HFFc6 (cell line): ENCODE measurements at regions not wholly inside any gene's neighbourhood (a gene's known extent, or its start where the extent isn't known, plus 50 kb on each side); places are given as distances from the start of the nearest gene placed in this dataset.
A peak's percentile ranks its signal among the peaks of the same experiment; 100 is the strongest.
"Not testable (repeated sequence)": the region's sequence is repeated elsewhere in the genome, so short reads cannot be mapped to it uniquely, and the experiment has no call there.

Source experiments
- DNase-seq: peaks from one replicate; pipeline ENCODE4 v3.0.0-alpha.2; 2018
- H3K27ac Mint-ChIP-seq: 2 replicates; pipeline ENCODE4 v1.8.0; 2020; ENCODE audit warnings: mild to moderate bottlenecking, mixed read lengths
- H3K27me3 Mint-ChIP-seq: 2 replicates; pipeline ENCODE4 v1.8.0; 2021; ENCODE audit warnings: mild to moderate bottlenecking, moderate library complexity, mixed read lengths; ENCODE audit not compliant: insufficient read depth
- H3K36me3 Mint-ChIP-seq: 2 replicates; pipeline ENCODE4 v1.8.0; 2021; ENCODE audit warnings: low read depth, mixed read lengths
- H3K4me1 Mint-ChIP-seq: 2 replicates; pipeline ENCODE4 v1.8.0; 2020; ENCODE audit warnings: low read depth, mixed read lengths
- H3K4me3 Mint-ChIP-seq: 2 replicates; pipeline ENCODE4 v1.8.0; 2020; ENCODE audit warnings: mild to moderate bottlenecking, moderate library complexity, mixed read lengths
- H3K9me3 Mint-ChIP-seq: 2 replicates; pipeline ENCODE4 v1.8.0; 2020; ENCODE audit warnings: mild to moderate bottlenecking, mixed read lengths
- TF ChIP-seq, protein P1 (sequence below): fragments of 200-600 bp; sonication (generic); IDR thresholded peaks from 2 replicates; pipeline ENCODE4 v1.5.0; 2021; ENCODE audit warnings: antibody characterized with exemption, mild to moderate bottlenecking

DNA sequence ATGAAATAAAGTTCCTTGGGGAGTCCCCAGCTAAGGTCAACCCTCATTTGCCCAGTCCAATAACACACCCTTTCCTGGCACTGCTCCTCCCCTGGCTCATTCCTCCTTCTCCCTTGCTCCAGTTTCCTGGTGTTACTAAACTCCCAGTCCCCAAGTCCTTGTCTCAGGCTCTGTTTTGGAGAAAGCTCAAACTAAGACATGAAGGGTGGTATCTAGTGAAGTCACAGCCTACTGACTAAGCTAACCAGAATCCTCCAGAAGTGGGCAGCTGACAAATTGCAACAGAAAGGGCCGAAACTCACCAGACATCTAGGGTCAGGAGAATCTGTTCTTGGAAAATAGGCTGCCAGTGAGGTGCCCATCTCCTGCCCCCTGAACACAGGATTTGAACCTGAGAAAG, 118.7 kb upstream of the NEK6 start:
- peaks cover 9% of the 10 kb centered on the region for H3K27me3 Mint-ChIP-seq
- H3K36me3 Mint-ChIP-seq, result no peaks in the 10 kb centered on the region
- TF ChIP-seq, protein P1, sequence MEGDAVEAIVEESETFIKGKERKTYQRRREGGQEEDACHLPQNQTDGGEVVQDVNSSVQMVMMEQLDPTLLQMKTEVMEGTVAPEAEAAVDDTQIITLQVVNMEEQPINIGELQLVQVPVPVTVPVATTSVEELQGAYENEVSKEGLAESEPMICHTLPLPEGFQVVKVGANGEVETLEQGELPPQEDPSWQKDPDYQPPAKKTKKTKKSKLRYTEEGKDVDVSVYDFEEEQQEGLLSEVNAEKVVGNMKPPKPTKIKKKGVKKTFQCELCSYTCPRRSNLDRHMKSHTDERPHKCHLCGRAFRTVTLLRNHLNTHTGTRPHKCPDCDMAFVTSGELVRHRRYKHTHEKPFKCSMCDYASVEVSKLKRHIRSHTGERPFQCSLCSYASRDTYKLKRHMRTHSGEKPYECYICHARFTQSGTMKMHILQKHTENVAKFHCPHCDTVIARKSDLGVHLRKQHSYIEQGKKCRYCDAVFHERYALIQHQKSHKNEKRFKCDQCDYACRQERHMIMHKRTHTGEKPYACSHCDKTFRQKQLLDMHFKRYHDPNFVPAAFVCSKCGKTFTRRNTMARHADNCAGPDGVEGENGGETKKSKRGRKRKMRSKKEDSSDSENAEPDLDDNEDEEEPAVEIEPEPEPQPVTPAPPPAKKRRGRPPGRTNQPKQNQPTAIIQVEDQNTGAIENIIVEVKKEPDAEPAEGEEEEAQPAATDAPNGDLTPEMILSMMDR, result no peak
- DNase-seq, result peak; percentile 31
- peak overlapping the region; percentile 21; the same call in 1 of the 2 replicates for H3K27ac Mint-ChIP-seq
- H3K4me3 Mint-ChIP-seq, result no peak overlapping the region
- no peaks in the 10 kb centered on the region for H3K9me3 Mint-ChIP-seq
- H3K4me1 Mint-ChIP-seq, result peaks cover 21% of the 10 kb centered on the region

DNA sequence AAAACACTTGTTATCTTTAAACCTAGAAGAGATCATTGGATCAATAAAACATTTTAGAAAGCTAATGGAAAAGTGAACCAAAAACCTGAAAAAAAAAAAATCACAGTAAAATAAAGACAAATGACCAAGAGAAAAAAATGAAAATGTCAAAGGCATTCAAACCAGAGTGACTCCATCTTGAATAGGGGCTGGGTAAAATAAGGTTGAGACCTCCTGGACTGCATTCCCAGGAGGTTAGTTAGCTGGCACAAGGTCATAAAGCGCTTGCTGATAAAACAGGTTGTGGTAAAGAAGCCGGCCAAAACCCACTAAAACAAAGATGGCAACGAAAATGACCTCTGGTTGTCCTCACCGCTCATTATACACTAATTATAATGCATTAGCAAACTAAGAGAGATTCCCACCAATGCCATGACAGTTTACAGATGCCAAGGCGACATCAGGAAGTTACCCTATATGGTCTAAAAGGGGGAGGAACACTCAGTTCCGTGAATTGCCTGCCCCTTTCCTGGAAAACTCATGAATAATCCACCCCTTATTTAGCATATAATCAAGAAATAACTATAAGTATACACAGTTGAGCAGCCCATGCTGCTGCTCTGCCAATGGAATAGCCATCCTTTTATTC, 116.7 kb upstream of the NEK6 start:
- Mint-ChIP-seq H3K27me3 (peaks cover 9% of the 10 kb centered on the region), H3K4me1 (peaks cover 35% of the 10 kb centered on the region), H3K4me3 (no peak overlapping the region), H3K27ac (no peak overlapping the region), H3K9me3 (no peaks in the 10 kb centered on the region), H3K36me3 (no peaks in the 10 kb centered on the region)
- TF ChIP-seq, protein P1, result no peak
- no peak for DNase-seq

DNA sequence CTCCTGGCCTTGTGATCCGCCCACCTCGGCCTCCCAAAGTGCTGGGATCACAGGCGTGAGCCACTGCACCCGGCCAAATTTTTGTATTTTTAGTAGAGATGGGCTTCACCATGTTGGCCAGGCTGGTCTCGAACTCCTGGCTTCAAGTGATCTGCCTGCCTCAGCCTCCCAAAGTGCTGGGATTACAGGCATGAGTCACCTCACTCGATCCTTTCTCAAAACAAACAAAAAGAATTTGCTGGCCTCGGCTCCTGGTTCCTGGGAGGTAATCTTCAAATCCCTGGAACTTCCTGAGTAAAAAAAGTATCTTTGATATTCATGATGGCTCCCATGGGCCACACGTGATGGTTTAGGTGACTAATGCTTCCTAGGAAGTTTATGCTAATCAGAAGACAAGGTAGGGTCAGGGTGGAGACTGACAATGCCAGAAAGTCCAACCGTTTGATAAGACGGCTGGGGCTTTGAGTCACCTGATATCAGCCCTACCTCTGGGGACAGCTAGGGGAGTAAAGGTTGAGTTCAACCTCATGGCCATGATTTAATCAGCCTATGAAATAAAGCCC, 113.1 kb upstream of the NEK6 start:
- not testable (repeated sequence) for H3K27me3 Mint-ChIP-seq, H3K36me3 Mint-ChIP-seq, H3K9me3 Mint-ChIP-seq, H3K4me3 Mint-ChIP-seq
- Mint-ChIP-seq H3K27ac (peak overlapping the region; percentile 38; the same call in 1 of the 2 replicates), H3K4me1 (peaks cover 34% of the 10 kb centered on the region)
- DNase-seq, result peak; percentile 53

DNA sequence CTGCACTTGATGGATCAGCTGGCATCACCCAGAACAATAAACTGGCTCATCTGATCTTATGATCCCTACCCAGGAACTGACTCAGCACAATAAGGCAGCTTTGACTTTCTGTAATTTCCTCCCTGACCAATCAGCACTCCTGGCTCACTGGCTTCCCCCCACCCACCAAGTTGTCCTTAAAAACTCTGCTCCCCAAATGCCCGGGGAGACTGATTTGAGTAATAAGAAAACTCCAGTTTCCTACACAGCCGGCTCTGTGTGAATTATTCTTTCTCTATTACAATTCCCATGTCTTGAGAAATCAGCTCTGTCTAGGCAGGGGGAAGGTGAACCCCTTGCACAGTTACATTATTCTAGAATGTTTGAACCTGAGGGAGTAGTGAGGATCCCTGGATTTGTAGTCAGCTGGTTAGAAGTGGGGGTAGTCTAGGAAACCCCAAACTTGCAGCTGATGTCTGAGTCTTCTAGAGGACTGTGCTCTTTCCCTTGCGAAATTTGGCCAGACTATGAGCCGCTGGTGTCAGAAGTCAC, 111.7 kb upstream of the NEK6 start:
- Mint-ChIP-seq H3K9me3 (no peaks in the 10 kb centered on the region), H3K27ac (no peak overlapping the region), H3K4me3 (no peak overlapping the region), H3K27me3 (peaks cover under 1% of the 10 kb centered on the region; the same call in 1 of the 2 replicates), H3K4me1 (peaks cover 34% of the 10 kb centered on the region), H3K36me3 (no peaks in the 10 kb centered on the region)
- TF ChIP-seq, protein P1, result no peak
- DNase-seq, result no peak

DNA sequence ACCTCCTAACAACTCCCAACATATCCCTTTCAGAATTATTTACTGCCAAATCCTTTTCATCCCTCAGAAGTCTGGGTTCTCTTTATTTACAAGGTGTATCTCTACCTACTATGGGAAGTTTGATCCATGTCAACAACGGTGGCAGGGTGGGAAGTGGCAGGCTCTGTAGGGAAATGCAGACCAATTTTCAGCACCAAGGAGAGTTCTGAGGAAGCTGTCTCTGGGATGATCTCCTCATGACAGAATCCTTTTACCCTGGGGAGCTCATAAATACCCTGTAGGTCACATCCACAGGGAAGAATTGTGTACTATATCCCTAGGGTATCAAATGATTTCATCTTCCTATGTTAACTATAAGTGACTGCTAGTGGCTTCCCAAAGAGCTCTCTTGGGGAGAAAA, 107.8 kb upstream of the NEK6 start:
- Mint-ChIP-seq H3K27me3 (peaks cover 13% of the 10 kb centered on the region), H3K4me1 (peaks cover 13% of the 10 kb centered on the region), H3K27ac (no peak overlapping the region), H3K36me3 (no peaks in the 10 kb centered on the region), H3K9me3 (no peaks in the 10 kb centered on the region), H3K4me3 (no peak overlapping the region)
- TF ChIP-seq, protein P1, result no peak
- DNase-seq, result no peak

DNA sequence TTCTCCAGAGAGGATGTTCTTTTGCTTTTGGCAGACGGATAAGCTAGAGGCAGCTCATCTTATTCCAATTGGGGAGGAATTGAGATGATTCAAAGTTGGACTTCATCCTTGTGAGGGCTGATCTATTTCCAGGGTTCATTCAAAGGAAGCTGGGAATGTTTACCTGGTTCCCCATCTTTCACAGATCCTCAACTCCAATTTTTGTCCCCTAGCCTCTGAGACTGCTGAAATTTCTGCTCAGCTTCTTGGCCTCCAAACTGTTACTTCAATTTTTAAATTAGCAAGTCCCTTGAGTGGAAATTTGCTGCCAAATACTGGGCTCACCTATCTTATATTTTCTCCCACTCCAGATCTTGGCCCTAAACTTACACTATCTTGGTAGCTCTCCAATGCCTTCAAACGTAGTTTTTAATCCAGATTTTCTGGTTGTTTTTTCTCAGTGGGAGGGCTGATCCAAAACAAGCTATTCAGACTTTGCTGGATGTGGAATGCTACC, 93.9 kb upstream of the NEK6 start:
- TF ChIP-seq, protein P1, result no peak
- no peak for DNase-seq
- no peaks in the 10 kb centered on the region for H3K4me1 Mint-ChIP-seq

More for the DNA sequence above, 93.9 kb upstream of the NEK6 start:
- Mint-ChIP-seq H3K4me3 (no peak overlapping the region), H3K36me3 (peaks cover 5% of the 10 kb centered on the region; the same call in 1 of the 2 replicates), H3K9me3 (no peaks in the 10 kb centered on the region; the same call in 1 of the 2 replicates), H3K27ac (no peak overlapping the region), H3K27me3 (peaks cover 22% of the 10 kb centered on the region)
